ENCODE measurements at regions not wholly inside any gene's neighbourhood (a gene's known extent, or its start where the extent isn't known, plus 50 kb on each side); places are given as distances from the start of the nearest gene placed in this dataset.

DNA sequence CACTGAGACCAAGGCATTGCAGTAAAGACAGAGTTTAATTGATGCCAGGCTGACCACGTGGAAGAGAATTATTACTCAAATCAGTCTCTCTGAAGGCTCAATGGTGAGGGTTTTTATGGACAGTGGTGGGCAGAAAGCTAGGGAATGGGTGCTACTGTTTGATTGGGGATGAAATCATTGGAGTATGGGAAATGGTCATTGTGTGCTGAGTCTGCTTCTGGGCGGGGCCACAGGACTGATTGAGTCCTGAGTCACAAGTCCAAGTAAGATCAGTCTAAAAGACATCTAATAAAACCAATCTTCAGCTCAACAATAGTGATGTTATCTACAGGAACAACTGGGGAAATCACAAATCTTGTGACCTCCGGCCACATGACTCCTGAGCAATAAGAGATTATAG, 868.4 kb downstream of the SORCS3 start:
- TF ChIP-seq, protein P1, sequence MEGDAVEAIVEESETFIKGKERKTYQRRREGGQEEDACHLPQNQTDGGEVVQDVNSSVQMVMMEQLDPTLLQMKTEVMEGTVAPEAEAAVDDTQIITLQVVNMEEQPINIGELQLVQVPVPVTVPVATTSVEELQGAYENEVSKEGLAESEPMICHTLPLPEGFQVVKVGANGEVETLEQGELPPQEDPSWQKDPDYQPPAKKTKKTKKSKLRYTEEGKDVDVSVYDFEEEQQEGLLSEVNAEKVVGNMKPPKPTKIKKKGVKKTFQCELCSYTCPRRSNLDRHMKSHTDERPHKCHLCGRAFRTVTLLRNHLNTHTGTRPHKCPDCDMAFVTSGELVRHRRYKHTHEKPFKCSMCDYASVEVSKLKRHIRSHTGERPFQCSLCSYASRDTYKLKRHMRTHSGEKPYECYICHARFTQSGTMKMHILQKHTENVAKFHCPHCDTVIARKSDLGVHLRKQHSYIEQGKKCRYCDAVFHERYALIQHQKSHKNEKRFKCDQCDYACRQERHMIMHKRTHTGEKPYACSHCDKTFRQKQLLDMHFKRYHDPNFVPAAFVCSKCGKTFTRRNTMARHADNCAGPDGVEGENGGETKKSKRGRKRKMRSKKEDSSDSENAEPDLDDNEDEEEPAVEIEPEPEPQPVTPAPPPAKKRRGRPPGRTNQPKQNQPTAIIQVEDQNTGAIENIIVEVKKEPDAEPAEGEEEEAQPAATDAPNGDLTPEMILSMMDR (IDR thresholded peaks at IDR 0.05; ENCODE audit: extremely low read depth in 1 of 2, insufficient read depth in 1 of 2, low read depth in 1 of 2, low read length in 2 of 2): no peak
- no peak for TF ChIP-seq POLR2AphosphoS5 (IDR thresholded peaks at IDR 0.05; ENCODE audit: insufficient read depth, low read depth, low read length)
- TF ChIP-seq EZH2 (IDR thresholded peaks at IDR 0.05; ENCODE audit: borderline replicate concordance, low read depth, low read length, severe bottlenecking): no peak
- TF ChIP-seq, protein P2, sequence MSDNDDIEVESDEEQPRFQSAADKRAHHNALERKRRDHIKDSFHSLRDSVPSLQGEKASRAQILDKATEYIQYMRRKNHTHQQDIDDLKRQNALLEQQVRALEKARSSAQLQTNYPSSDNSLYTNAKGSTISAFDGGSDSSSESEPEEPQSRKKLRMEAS (IDR thresholded peaks at IDR 0.05; ENCODE audit: insufficient read depth, insufficient read length): no peak

Data from endothelial cell of umbilical vein (primary cell).